GM12878 (cell line): ENCODE measurements at regions not wholly inside any gene's neighbourhood (a gene's known extent, or its start where the extent isn't known, plus 50 kb on each side); places are given as distances from the start of the nearest gene placed in this dataset.

ENCODE experiments used
- ATAC-seq: fragments of 200-7000 bp; cut with Tn5 transposase; 3 replicates; pipeline ENCODE4 v1.9.1; 2020; ENCODE audit warnings: mild to moderate bottlenecking, moderate library complexity
- BruUV-seq: library from RNA; stranded (reverse); fragments of 400-500 nt; replicated peaks from 2 replicates; lab custom pipeline; 2021; lab: Mats Ljungman, UMichigan
- CTCF ChIA-PET: fragments of 300-600 bp; sonication (Branson Sonifier 250); formaldehyde crosslinking; extraction: SDS; loops from one replicate; lab custom pipeline; 2021; ENCODE audit warnings: inconsistent platforms; lab: Yijun Ruan, JAX
- POLR2A ChIA-PET: fragments of 350-600 bp; formaldehyde crosslinking; extraction: SDS; loops from one replicate; lab custom pipeline; 2021; ENCODE audit warnings: inconsistent platforms; lab: Charles Lee
- RAD21 ChIA-PET: fragments of 300-600 bp; sonication (Branson Sonifier 250); formaldehyde crosslinking; loops from one replicate; lab custom pipeline; 2023; ENCODE audit warnings: antibody characterized with exemption; ENCODE audit not compliant: unreplicated experiment; lab: Charles Lee
- SMC1A ChIA-PET: fragments of 300-600 bp; sonication (Branson Sonifier 250); formaldehyde crosslinking; loops from one replicate; lab custom pipeline; 2023; ENCODE audit not compliant: unreplicated experiment, uncharacterized antibody; lab: Charles Lee
- DNase-seq: peaks from one replicate; pipeline ENCODE4 v3.0.0-alpha.2; 2011; ENCODE audit warnings: low read depth, low spot score
- FAIRE-seq: peaks from 3 replicates; lab custom pipeline; 2011; peaks lifted over from hg19 to GRCh38; lab: Jason Lieb, UNC
- H2AFZ ChIP-seq: 2 replicates; pipeline ENCODE4 v1.6.0; 2011; ENCODE audit warnings: low read depth, low read length, control low read depth; ENCODE audit not compliant: control insufficient read depth
- H3K27ac ChIP-seq: 2 replicates; pipeline ENCODE4 v1.5.1; 2011; ENCODE audit warnings: control low read depth; ENCODE audit not compliant: control insufficient read depth, insufficient read depth
- H3K27me3 ChIP-seq, 2 experiments: replicated peaks in 1 of 2; 2 replicates each; pipeline versions ENCODE4 v1.6.0 to v1.6.1; 2011; ENCODE audit warnings: low read length in 1 of 2; ENCODE audit not compliant: control insufficient read depth in 2 of 2, insufficient read depth in 2 of 2
- H3K36me3 ChIP-seq, 2 experiments: 2 replicates each; pipeline ENCODE4 v1.5.1; 2011; ENCODE audit warnings: low read length in 1 of 2; ENCODE audit not compliant: control insufficient read depth in 2 of 2, insufficient read depth in 2 of 2
- H3K4me1 ChIP-seq: 2 replicates; pipeline ENCODE4 v1.6.1; 2011; ENCODE audit warnings: mild to moderate bottlenecking, low read length, moderate library complexity, mixed read lengths; ENCODE audit not compliant: control insufficient read depth, insufficient read depth
- H3K4me2 ChIP-seq: 2 replicates; pipeline ENCODE4 v1.6.0; 2011; ENCODE audit warnings: control low read depth; ENCODE audit not compliant: control insufficient read depth, insufficient read depth
- H3K4me3 ChIP-seq: fragments of 200-600 bp; sonication (generic); 2 replicates; pipeline ENCODE4 v1.5.1; 2016
- H3K79me2 ChIP-seq: 2 replicates; pipeline ENCODE4 v1.6.0; 2011; ENCODE audit warnings: low read length; ENCODE audit not compliant: control insufficient read depth, insufficient read depth
- H3K9ac ChIP-seq: 2 replicates; pipeline ENCODE4 v1.8.0; 2011; ENCODE audit warnings: low read length, control low read depth, mixed read lengths; ENCODE audit not compliant: control insufficient read depth, insufficient read depth
- H3K9me3 ChIP-seq: replicated peaks from 3 replicates; pipeline ENCODE4 v1.5.1; 2011; ENCODE audit warnings: mild to moderate bottlenecking, low read length; ENCODE audit not compliant: control insufficient read depth, insufficient read depth
- H4K20me1 ChIP-seq: 2 replicates; pipeline ENCODE4 v1.6.0; 2011; ENCODE audit not compliant: control insufficient read depth, insufficient read depth
- CHD1 ChIP-seq: IDR thresholded peaks from 2 replicates; pipeline ENCODE4 v1.6.1; 2012; ENCODE audit warnings: low read depth, low read length, improper control_type of control experiment
- ESRRA ChIP-seq: IDR thresholded peaks from 2 replicates; pipeline ENCODE4 v1.6.1; 2012; ENCODE audit warnings: mild to moderate bottlenecking, low read length, improper control_type of control experiment
- HCFC1 ChIP-seq: fragments of 150-350 bp; IDR thresholded peaks from 2 replicates; pipeline ENCODE4 v1.6.1; 2014; ENCODE audit warnings: low read length
- NFYB ChIP-seq: IDR thresholded peaks from 2 replicates; pipeline ENCODE4 v1.6.1; 2011; ENCODE audit warnings: low read depth, mild to moderate bottlenecking, low read length, improper control_type of control experiment, moderate library complexity; ENCODE audit not compliant: insufficient read depth
- ZBED1 ChIP-seq: IDR thresholded peaks from 2 replicates; pipeline ENCODE4 v1.6.1; 2016; ENCODE audit warnings: borderline replicate concordance
- ZBTB33 ChIP-seq: fragments of 450-650 bp; IDR thresholded peaks from 2 replicates; pipeline ENCODE4 v1.6.1; 2017; ENCODE audit warnings: mild to moderate bottlenecking
- ZBTB4 ChIP-seq: fragments of 450-650 bp; formaldehyde crosslinking; IDR thresholded peaks from 2 replicates; pipeline ENCODE4 v1.4.0; 2022; ENCODE audit warnings: mild to moderate bottlenecking, moderate library complexity
- ZNF592 ChIP-seq: fragments of 450-650 bp; IDR thresholded peaks from 2 replicates; pipeline ENCODE4 v1.6.1; 2017; ENCODE audit warnings: mild to moderate bottlenecking, moderate library complexity
- WGBS: methylation state at CpG from one replicate; pipeline ENCODE4 v1.1.6; 2016; ENCODE audit warnings: low lambda C conversion rate; ENCODE audit not compliant: insufficient replicate concordance, insufficient coverage; ENCODE audit errors: missing lambda C conversion rate; 5-methylcytosine and 5-hydroxymethylcytosine counted together
- in situ Hi-C: fragments of 300-500 bp; cut with MboI; formaldehyde crosslinking; loops from 9 replicates; pipeline ENCODE4 v1.14.3; 2018; ENCODE audit warnings: mixed read lengths
- intact Hi-C: fragments of 100-400 bp; cut with micrococcal nuclease; formaldehyde crosslinking; loops from one replicate; pipeline ENCODE4 v1.14.2; 2022; ENCODE audit not compliant: unreplicated experiment

GRCh38 chr11:28488336-28488735, 380.1 kb downstream of the METTL15 start:
- no peak for ATAC-seq
- BruUV-seq, result no TSS peak
- H3K36me3 ChIP-seq, result no peaks in the 10 kb centered on the region
- H3K27ac ChIP-seq, result no peak overlapping the region
- TF ChIP-seq ESRRA (no peak), ZNF592 (no peak), CHD1 (no peak), ZBTB33 (no peak), ZBED1 (no peak), NFYB (no peak), HCFC1 (no peak), ZBTB4 (CRISPR knock-in tag) (no peak)
- in situ Hi-C loops (no loop called here), intact Hi-C loops (no loop called here)
- no peaks in the 10 kb centered on the region for H4K20me1 ChIP-seq
- H3K4me1 ChIP-seq, result no peaks in the 10 kb centered on the region
- H3K27me3 ChIP-seq, result no peaks in the 10 kb centered on the region
- CTCF ChIA-PET, result interaction anchor here (0.8 to 2.2 kb wide), 4 partner anchors 40 to 789 kb away, joined by 3 to 7 read pairs (median 3); no protein-coding TSS in a partner anchor
- FAIRE-seq, result no peak
- no peaks in the 10 kb centered on the region for H3K79me2 ChIP-seq
- no peak overlapping the region for H3K9ac ChIP-seq
- H2AFZ ChIP-seq, result no peak overlapping the region
- POLR2A ChIA-PET, result no interaction called here
- SMC1A ChIA-PET, result interaction anchor here (0.5 to 1.0 kb wide), 3 partner anchors 12 to 24 kb away, joined by 3 read pairs; no protein-coding TSS in a partner anchor
- no peak for DNase-seq
- 100% methylated on average over 1 of the region's 1 CpG for WGBS
- RAD21 ChIA-PET, result no interaction called here
- H3K4me3 ChIP-seq, result no peak overlapping the region
- no peak overlapping the region for H3K4me2 ChIP-seq
- no peaks in the 10 kb centered on the region for H3K9me3 ChIP-seq
